WTC11 (cell line): ENCODE measurements at regions not wholly inside any gene's neighbourhood (a gene's known extent, or its start where the extent isn't known, plus 50 kb on each side); places are given as distances from the start of the nearest gene placed in this dataset.

Source experiments
- ATAC-seq: fragments of 200-7000 bp; cut with Tn5 transposase; 2 replicates; pipeline ENCODE4 v1.10.0; 2021; ENCODE audit warnings: mild to moderate bottlenecking, moderate library complexity
- CTCF ChIA-PET: fragments of 300-600 bp; sonication (Branson Sonifier 250); formaldehyde crosslinking; loops from one replicate; lab custom pipeline; 2021; ENCODE audit warnings: antibody characterized with exemption; lab: Charles Lee
- POLR2A ChIA-PET: fragments of 350-600 bp; sonication (Branson Sonifier 250); formaldehyde crosslinking; loops from one replicate; lab custom pipeline; 2021; ENCODE audit warnings: antibody characterized with exemption; lab: Charles Lee
- DNase-seq: peaks from one replicate; pipeline ENCODE4 v3.0.0; 2021; ENCODE audit warnings: low spot score
- H3K27ac Mint-ChIP-seq: 2 replicates; pipeline ENCODE4 v1.8.0; 2021; ENCODE audit warnings: mixed read lengths
- H3K27me3 Mint-ChIP-seq: 2 replicates; pipeline ENCODE4 v1.8.0; 2021; ENCODE audit warnings: low read depth, mild to moderate bottlenecking, moderate library complexity, mixed read lengths
- H3K36me3 Mint-ChIP-seq: 2 replicates; pipeline ENCODE4 v1.8.0; 2021; ENCODE audit warnings: mixed read lengths
- H3K4me1 Mint-ChIP-seq: 2 replicates; pipeline ENCODE4 v1.8.0; 2022; ENCODE audit warnings: mixed read lengths
- H3K4me3 Mint-ChIP-seq: 2 replicates; pipeline ENCODE4 v1.8.0; 2021; ENCODE audit warnings: mild to moderate bottlenecking, moderate library complexity, mixed read lengths
- H3K9me3 Mint-ChIP-seq: 2 replicates; pipeline ENCODE4 v1.8.0; 2021; ENCODE audit warnings: mixed read lengths
- CREB1 ChIP-seq: sonication (generic); formaldehyde crosslinking; IDR thresholded peaks from 2 replicates; pipeline ENCODE4 v1.8.0; 2023; ENCODE audit warnings: mild to moderate bottlenecking, missing genetic modification reagents
- E2F1 ChIP-seq: sonication (generic); formaldehyde crosslinking; IDR thresholded peaks from 2 replicates; pipeline ENCODE4 v1.8.0; 2022; ENCODE audit warnings: mild to moderate bottlenecking, missing genetic modification reagents
- E2F5 ChIP-seq: sonication (generic); formaldehyde crosslinking; IDR thresholded peaks from 2 replicates; pipeline ENCODE4 v1.8.1; 2022; ENCODE audit warnings: mild to moderate bottlenecking, moderate library complexity, missing genetic modification reagents
- ETV6 ChIP-seq: sonication (generic); formaldehyde crosslinking; IDR thresholded peaks from 2 replicates; pipeline ENCODE4 v1.8.1; 2022; ENCODE audit warnings: mild to moderate bottlenecking, missing genetic modification reagents
- JUN ChIP-seq: sonication (generic); formaldehyde crosslinking; IDR thresholded peaks from 2 replicates; pipeline ENCODE4 v1.8.0; 2023; ENCODE audit warnings: mild to moderate bottlenecking, missing genetic modification reagents
- KAT7 ChIP-seq: sonication (generic); formaldehyde crosslinking; IDR thresholded peaks from 2 replicates; pipeline ENCODE4 v1.8.1; 2023; ENCODE audit warnings: missing genetic modification reagents, mild to moderate bottlenecking, borderline replicate concordance
- MLX ChIP-seq: sonication (generic); formaldehyde crosslinking; IDR thresholded peaks from 2 replicates; pipeline ENCODE4 v1.8.1; 2023; ENCODE audit warnings: mild to moderate bottlenecking, missing genetic modification reagents, moderate library complexity
- NR2C2 ChIP-seq: sonication (generic); formaldehyde crosslinking; IDR thresholded peaks from 2 replicates; pipeline ENCODE4 v1.8.0; 2022; ENCODE audit warnings: mild to moderate bottlenecking, missing genetic modification reagents
- RELA ChIP-seq: sonication (generic); formaldehyde crosslinking; IDR thresholded peaks from 2 replicates; pipeline ENCODE4 v1.8.1; 2022; ENCODE audit warnings: missing genetic modification reagents, mild to moderate bottlenecking, borderline replicate concordance
- ZBTB21 ChIP-seq: sonication (generic); formaldehyde crosslinking; IDR thresholded peaks from 2 replicates; pipeline ENCODE4 v1.8.1; 2023; ENCODE audit warnings: mild to moderate bottlenecking, missing genetic modification reagents, borderline replicate concordance
- ZNF121 ChIP-seq: sonication (generic); formaldehyde crosslinking; IDR thresholded peaks from 2 replicates; pipeline ENCODE4 v1.8.0; 2023; ENCODE audit warnings: missing genetic modification reagents
- ZNF263 ChIP-seq: sonication (generic); formaldehyde crosslinking; IDR thresholded peaks from 2 replicates; pipeline ENCODE4 v1.8.1; 2022; ENCODE audit warnings: low read depth, mild to moderate bottlenecking, moderate library complexity, missing genetic modification reagents
- ZNF396 ChIP-seq: fragments of 250-450 bp; sonication (Bioruptor Pico); IDR thresholded peaks from 2 replicates; pipeline ENCODE4 v1.8.0; 2021; ENCODE audit warnings: mild to moderate bottlenecking, moderate library complexity, borderline replicate concordance
- TF ChIP-seq, protein P1 (sequence below): fragments of 250-450 bp; sonication (Bioruptor Pico); IDR thresholded peaks from 2 replicates; pipeline ENCODE4 v1.9.0; 2021; ENCODE audit warnings: mild to moderate bottlenecking
- TF ChIP-seq, protein P2 (sequence below): fragments of 250-450 bp; sonication (Bioruptor Pico); IDR thresholded peaks from 2 replicates; pipeline ENCODE4 v2.1.2; 2022; ENCODE audit warnings: mild to moderate bottlenecking, moderate library complexity
- TF ChIP-seq, protein P3 (sequence below): sonication (generic); formaldehyde crosslinking; IDR thresholded peaks from 2 replicates; pipeline ENCODE4 v1.8.1; 2022; ENCODE audit warnings: mild to moderate bottlenecking, missing genetic modification reagents, moderate library complexity, borderline replicate concordance
- TF ChIP-seq, protein P4 (sequence below): sonication (generic); formaldehyde crosslinking; IDR thresholded peaks from 2 replicates; pipeline ENCODE4 v1.8.0; 2023; ENCODE audit warnings: missing genetic modification reagents, mild to moderate bottlenecking, borderline replicate concordance
- TF ChIP-seq, protein P5 (sequence below): sonication (generic); formaldehyde crosslinking; IDR thresholded peaks from 2 replicates; pipeline ENCODE4 v1.8.0; 2022; ENCODE audit warnings: mild to moderate bottlenecking, missing genetic modification reagents
- TF ChIP-seq, protein P6 (sequence below): fragments of 250-450 bp; sonication (Bioruptor Pico); IDR thresholded peaks from 2 replicates; pipeline ENCODE4 v1.9.0; 2021; ENCODE audit warnings: moderate library complexity, mild to moderate bottlenecking, inconsistent platforms, borderline replicate concordance

GRCh38 chr10:65805511-65805910 is 1120.3 kb upstream of the LRRTM3 start:
- H3K4me3 Mint-ChIP-seq = no peak overlapping the region
- H3K36me3 Mint-ChIP-seq = no peaks in the 10 kb centered on the region
- no peak for DNase-seq
- H3K27me3 Mint-ChIP-seq = no peaks in the 10 kb centered on the region
- H3K4me1 Mint-ChIP-seq = peaks cover 11% of the 10 kb centered on the region
- TF ChIP-seq ETV6 (CRISPR knock-in tag) = no peak
- TF ChIP-seq RELA (CRISPR knock-in tag) = no peak
- TF ChIP-seq CREB1 (CRISPR knock-in tag) = no peak
- TF ChIP-seq, protein P1, sequence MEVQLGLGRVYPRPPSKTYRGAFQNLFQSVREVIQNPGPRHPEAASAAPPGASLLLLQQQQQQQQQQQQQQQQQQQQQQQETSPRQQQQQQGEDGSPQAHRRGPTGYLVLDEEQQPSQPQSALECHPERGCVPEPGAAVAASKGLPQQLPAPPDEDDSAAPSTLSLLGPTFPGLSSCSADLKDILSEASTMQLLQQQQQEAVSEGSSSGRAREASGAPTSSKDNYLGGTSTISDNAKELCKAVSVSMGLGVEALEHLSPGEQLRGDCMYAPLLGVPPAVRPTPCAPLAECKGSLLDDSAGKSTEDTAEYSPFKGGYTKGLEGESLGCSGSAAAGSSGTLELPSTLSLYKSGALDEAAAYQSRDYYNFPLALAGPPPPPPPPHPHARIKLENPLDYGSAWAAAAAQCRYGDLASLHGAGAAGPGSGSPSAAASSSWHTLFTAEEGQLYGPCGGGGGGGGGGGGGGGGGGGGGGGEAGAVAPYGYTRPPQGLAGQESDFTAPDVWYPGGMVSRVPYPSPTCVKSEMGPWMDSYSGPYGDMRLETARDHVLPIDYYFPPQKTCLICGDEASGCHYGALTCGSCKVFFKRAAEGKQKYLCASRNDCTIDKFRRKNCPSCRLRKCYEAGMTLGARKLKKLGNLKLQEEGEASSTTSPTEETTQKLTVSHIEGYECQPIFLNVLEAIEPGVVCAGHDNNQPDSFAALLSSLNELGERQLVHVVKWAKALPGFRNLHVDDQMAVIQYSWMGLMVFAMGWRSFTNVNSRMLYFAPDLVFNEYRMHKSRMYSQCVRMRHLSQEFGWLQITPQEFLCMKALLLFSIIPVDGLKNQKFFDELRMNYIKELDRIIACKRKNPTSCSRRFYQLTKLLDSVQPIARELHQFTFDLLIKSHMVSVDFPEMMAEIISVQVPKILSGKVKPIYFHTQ (CRISPR knock-in tag) = no peak
- TF ChIP-seq ZNF121 = no peak
- no peak for TF ChIP-seq ZNF263 (CRISPR knock-in tag)
- no peak for TF ChIP-seq E2F5
- TF ChIP-seq, protein P2, sequence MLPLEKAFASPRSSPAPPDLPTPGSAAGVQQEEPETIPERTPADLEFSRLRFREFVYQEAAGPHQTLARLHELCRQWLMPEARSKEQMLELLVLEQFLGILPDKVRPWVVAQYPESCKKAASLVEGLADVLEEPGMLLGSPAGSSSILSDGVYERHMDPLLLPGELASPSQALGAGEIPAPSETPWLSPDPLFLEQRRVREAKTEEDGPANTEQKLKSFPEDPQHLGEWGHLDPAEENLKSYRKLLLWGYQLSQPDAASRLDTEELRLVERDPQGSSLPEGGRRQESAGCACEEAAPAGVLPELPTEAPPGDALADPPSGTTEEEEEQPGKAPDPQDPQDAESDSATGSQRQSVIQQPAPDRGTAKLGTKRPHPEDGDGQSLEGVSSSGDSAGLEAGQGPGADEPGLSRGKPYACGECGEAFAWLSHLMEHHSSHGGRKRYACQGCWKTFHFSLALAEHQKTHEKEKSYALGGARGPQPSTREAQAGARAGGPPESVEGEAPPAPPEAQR = no peak
- TF ChIP-seq NR2C2 = no peak
- TF ChIP-seq MLX (CRISPR knock-in tag) = no peak
- TF ChIP-seq, protein P3, sequence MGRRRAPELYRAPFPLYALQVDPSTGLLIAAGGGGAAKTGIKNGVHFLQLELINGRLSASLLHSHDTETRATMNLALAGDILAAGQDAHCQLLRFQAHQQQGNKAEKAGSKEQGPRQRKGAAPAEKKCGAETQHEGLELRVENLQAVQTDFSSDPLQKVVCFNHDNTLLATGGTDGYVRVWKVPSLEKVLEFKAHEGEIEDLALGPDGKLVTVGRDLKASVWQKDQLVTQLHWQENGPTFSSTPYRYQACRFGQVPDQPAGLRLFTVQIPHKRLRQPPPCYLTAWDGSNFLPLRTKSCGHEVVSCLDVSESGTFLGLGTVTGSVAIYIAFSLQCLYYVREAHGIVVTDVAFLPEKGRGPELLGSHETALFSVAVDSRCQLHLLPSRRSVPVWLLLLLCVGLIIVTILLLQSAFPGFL (CRISPR knock-in tag) = no peak
- TF ChIP-seq JUN (CRISPR knock-in tag) = no peak
- TF ChIP-seq, protein P4, sequence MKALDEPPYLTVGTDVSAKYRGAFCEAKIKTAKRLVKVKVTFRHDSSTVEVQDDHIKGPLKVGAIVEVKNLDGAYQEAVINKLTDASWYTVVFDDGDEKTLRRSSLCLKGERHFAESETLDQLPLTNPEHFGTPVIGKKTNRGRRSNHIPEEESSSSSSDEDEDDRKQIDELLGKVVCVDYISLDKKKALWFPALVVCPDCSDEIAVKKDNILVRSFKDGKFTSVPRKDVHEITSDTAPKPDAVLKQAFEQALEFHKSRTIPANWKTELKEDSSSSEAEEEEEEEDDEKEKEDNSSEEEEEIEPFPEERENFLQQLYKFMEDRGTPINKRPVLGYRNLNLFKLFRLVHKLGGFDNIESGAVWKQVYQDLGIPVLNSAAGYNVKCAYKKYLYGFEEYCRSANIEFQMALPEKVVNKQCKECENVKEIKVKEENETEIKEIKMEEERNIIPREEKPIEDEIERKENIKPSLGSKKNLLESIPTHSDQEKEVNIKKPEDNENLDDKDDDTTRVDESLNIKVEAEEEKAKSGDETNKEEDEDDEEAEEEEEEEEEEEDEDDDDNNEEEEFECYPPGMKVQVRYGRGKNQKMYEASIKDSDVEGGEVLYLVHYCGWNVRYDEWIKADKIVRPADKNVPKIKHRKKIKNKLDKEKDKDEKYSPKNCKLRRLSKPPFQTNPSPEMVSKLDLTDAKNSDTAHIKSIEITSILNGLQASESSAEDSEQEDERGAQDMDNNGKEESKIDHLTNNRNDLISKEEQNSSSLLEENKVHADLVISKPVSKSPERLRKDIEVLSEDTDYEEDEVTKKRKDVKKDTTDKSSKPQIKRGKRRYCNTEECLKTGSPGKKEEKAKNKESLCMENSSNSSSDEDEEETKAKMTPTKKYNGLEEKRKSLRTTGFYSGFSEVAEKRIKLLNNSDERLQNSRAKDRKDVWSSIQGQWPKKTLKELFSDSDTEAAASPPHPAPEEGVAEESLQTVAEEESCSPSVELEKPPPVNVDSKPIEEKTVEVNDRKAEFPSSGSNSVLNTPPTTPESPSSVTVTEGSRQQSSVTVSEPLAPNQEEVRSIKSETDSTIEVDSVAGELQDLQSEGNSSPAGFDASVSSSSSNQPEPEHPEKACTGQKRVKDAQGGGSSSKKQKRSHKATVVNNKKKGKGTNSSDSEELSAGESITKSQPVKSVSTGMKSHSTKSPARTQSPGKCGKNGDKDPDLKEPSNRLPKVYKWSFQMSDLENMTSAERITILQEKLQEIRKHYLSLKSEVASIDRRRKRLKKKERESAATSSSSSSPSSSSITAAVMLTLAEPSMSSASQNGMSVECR (CRISPR knock-in tag) = no peak
- TF ChIP-seq ZNF396 (CRISPR knock-in tag) = no peak
- no peak for TF ChIP-seq KAT7 (CRISPR knock-in tag)
- TF ChIP-seq E2F1 (CRISPR knock-in tag) = no peak
- TF ChIP-seq, protein P5, sequence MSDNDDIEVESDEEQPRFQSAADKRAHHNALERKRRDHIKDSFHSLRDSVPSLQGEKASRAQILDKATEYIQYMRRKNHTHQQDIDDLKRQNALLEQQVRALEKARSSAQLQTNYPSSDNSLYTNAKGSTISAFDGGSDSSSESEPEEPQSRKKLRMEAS (CRISPR knock-in tag) = no peak
- TF ChIP-seq ZBTB21 (CRISPR knock-in tag) = no peak
- TF ChIP-seq, protein P6, sequence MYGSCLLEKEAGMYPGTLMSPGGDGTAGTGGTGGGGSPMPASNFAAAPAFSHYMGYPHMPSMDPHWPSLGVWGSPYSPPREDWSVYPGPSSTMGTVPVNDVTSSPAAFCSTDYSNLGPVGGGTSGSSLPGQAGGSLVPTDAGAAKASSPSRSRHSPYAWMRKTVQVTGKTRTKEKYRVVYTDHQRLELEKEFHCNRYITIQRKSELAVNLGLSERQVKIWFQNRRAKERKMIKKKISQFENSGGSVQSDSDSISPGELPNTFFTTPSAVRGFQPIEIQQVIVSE (CRISPR knock-in tag) = no peak
- TF ChIP-seq, all 79 proteins: peak for 0
- POLR2A ChIA-PET = no interaction called here
- CTCF ChIA-PET = no interaction called here
- Mint-ChIP-seq H3K27ac (no peak overlapping the region), H3K9me3 (no peaks in the 10 kb centered on the region)
- no peak for ATAC-seq
